Activated CD4-positive, alpha-beta T cell treated with anti-CD3 and anti-CD28 coated beads, Interleukin-2, amount 50 U/mL, for 1 hour (primary cell): ENCODE measurements at regions not wholly inside any gene's neighbourhood (a gene's known extent, or its start where the extent isn't known, plus 50 kb on each side); places are given as distances from the start of the nearest gene placed in this dataset.

Experiments used
- DNase-seq: peaks from one replicate; pipeline ENCODE4 v3.0.0-alpha.2; 2020

GRCh38 chr9:8186560-8186959 lies 387.0 kb upstream of the DMAC1 start:
- DNase-seq: no peak

- no peak for DNase-seq
These were observed 384.0 kb upstream of the DMAC1 start for GRCh38 chr9:8183618-8184017.

- DNase-seq: no peak
These were observed 379.9 kb upstream of the DMAC1 start for GRCh38 chr9:8179381-8180053.

- no peak for DNase-seq
These were observed 372.4 kb upstream of the DMAC1 start for GRCh38 chr9:8172000-8172399.

- DNase-seq: no peak
These were observed 369.4 kb upstream of the DMAC1 start for GRCh38 chr9:8168916-8169438.

GRCh38 chr9:8160787-8161186 lies 361.2 kb upstream of the DMAC1 start:
- no peak for DNase-seq

GRCh38 chr9:8158574-8158973 lies 359.0 kb upstream of the DMAC1 start:
- no peak for DNase-seq

GRCh38 chr9:8157683-8158324 lies 358.2 kb upstream of the DMAC1 start:
- DNase-seq: no peak

- DNase-seq: no peak
These were observed 356.8 kb upstream of the DMAC1 start for GRCh38 chr9:8156346-8156745.

GRCh38 chr9:8155706-8156105 lies 356.1 kb upstream of the DMAC1 start:
- DNase-seq: no peak

GRCh38 chr9:8143677-8144076 lies 344.1 kb upstream of the DMAC1 start:
- DNase-seq: no peak

- DNase-seq: no peak
These were observed 341.0 kb upstream of the DMAC1 start for GRCh38 chr9:8140557-8140956.

GRCh38 chr9:8139756-8140155 lies 340.2 kb upstream of the DMAC1 start:
- no peak for DNase-seq

- no peak for DNase-seq
These were observed 336.9 kb upstream of the DMAC1 start for GRCh38 chr9:8136477-8136876.

- DNase-seq: no peak
These were observed 335.1 kb upstream of the DMAC1 start for GRCh38 chr9:8134635-8135034.

- no peak for DNase-seq
These were observed 334.0 kb upstream of the DMAC1 start for GRCh38 chr9:8133606-8134005.

- DNase-seq: no peak
These were observed 316.0 kb upstream of the DMAC1 start for GRCh38 chr9:8115570-8115969.

GRCh38 chr9:8114826-8115225 lies 315.2 kb upstream of the DMAC1 start:
- DNase-seq: no peak

GRCh38 chr9:8106362-8106761 lies 306.8 kb upstream of the DMAC1 start:
- no peak for DNase-seq

GRCh38 chr9:8101607-8102006 lies 302.0 kb upstream of the DMAC1 start:
- DNase-seq: no peak

GRCh38 chr9:8096091-8096490 lies 296.5 kb upstream of the DMAC1 start:
- no peak for DNase-seq

- no peak for DNase-seq
These were observed 296.1 kb upstream of the DMAC1 start for GRCh38 chr9:8095672-8096086.

- DNase-seq: no peak
These were observed 288.9 kb upstream of the DMAC1 start for GRCh38 chr9:8088477-8088876.

GRCh38 chr9:8085986-8086385 lies 286.4 kb upstream of the DMAC1 start:
- DNase-seq: no peak

GRCh38 chr9:8078641-8079140 lies 279.1 kb upstream of the DMAC1 start:
- no peak for DNase-seq
